ENCODE measurements at regions not wholly inside any gene's neighbourhood (a gene's known extent, or its start where the extent isn't known, plus 50 kb on each side); places are given as distances from the start of the nearest gene placed in this dataset.
"Not testable (repeated sequence)": the region's sequence is repeated elsewhere in the genome, so short reads cannot be mapped to it uniquely, and the experiment has no call there.

DNA sequence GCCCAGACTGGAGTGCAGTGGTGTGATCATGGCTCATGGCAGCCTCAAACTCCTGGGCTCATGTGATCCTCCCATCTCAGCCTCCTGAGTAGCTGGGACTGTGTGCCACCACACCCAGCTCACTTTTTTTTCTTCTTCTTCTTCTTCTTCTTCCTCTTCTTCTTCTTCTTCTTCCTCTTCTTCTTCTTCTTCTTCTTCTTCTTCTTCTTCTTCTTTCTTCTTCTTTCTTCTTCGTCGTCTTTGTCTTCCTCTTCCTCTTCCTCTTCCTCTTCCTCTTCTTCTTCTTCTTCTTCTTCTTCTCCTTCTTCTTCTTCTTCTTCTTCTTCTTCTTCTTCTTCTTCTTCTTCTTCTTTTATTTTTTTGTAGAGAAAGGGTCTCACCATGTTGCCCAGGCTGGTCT, 78.8 kb upstream of the RPH3A start:
- DNase-seq: not testable (repeated sequence)

DNA sequence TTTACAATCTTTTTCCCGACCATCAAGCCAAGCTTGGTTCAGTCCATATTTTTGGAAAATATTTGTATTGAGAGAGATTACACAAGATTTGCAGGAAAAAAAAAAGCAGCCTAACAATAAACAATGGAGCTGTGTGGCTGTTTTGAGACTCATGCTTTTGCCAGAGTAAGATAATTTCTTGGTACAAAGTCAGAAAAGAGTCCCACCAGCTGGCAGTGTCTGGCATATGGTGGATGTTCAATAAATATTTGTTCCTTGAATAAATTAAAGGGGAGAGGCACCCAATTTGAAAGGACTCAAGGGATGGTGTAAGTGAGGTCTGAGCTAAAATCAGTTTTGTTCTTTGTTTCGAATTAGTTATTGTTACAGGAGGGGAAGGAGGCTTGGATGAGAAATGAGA, 78.1 kb upstream of the RPH3A start:
- DNase-seq: no peak

DNA sequence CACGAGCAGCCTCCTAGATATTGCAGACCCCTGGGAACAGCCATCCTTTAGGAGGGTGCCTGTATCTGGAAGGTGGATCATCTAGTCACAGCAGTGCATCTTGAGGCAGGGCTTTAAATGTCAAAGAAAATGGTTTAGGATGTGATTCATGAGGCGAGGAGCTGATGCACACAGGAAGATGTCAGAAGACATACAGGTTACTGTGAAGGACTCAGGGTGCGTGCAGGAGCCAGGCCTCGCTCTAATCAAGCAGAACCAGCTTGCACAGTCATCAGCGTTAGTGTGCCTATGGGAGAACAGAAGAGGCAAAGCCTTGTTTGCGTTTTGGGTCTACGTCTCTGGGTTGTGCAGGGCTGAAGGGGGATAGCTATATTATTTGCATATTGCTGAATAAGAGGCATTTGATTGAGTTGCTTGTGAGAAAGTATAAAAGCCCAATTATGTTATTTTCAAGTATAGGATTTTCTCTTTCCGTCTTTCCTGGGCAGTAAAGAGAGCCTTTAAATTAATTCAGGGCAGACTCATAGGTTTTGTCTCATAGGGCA, 77.3 kb upstream of the RPH3A start:
- no peak for DNase-seq

- DNase-seq: peak; percentile 11
Measured at GRCh38 chr12:112716099-112717093, 75.2 kb upstream of the RPH3A start.

DNA sequence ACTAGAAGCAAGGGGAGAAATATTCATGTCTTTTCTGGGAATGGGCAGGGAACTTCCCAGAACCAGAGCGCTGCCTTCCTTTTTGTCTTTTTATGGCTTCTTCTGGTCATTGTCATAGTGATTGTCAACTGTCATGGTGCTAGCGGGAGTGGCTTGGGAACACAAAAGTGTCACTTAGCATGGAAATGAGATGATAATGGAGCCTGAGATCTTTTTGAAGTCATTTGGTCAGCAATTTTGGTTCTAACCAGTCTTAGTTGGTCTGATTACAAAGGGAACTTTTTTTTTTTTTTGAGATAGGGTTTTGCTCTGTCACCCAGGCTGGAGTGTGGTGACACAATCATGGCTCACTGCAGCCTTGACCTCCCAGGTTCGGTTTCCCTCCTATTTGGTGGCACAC, 62.7 kb upstream of the RPH3A start:
- no peak for DNase-seq

GRCh38 chr12:112734859-112735695, 56.5 kb upstream of the RPH3A start:
- no peak for DNase-seq

GRCh38 chr12:112738531-112738930, 53.0 kb upstream of the RPH3A start:
- DNase-seq: no peak

DNA sequence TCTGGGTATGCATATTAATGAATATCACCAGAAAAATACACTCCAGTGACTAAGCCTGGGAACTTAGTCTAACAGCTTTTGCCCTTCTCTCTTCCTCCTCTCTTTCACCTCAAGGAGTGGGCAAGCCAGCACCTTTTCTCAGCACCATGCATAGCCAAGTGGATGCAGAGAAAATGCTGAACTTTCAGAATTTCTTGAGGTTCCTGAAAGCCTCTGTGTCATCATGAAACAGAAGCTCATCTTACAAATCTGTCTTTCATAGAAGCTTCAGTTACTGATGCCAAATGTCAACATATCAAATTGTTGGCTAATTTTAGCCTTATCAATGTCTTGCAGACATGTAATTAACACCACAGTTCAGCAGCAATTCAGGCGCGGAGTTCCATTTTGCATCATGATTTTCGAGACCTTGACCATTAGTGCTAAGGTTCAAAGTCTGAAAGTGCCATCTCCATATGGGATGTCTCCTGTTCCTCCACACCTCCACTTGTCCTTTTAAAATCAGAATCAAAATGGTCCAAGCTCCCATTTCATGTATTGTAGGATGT, 51.1 kb upstream of the RPH3A start:
- DNase-seq: no peak

GRCh38 chr12:112741106-112741505, 50.4 kb upstream of the RPH3A start:
- DNase-seq: no peak

All from activated CD4-positive, alpha-beta T cell treated with anti-CD3 and anti-CD28 coated beads for 48 hours (primary cell).